GM12891 (cell line): ENCODE measurements at regions not wholly inside any gene's neighbourhood (a gene's known extent, or its start where the extent isn't known, plus 50 kb on each side); places are given as distances from the start of the nearest gene placed in this dataset.

Experiments
- POLR2A ChIP-seq: IDR thresholded peaks from 2 replicates; pipeline ENCODE4 v1.6.1; 2011; ENCODE audit warnings: low read depth, low read length, control low read depth
- POU2F2 ChIP-seq: IDR thresholded peaks from 2 replicates; pipeline ENCODE4 v1.6.1; 2011; ENCODE audit warnings: low read depth, mild to moderate bottlenecking, control low read depth, low read length, moderate library complexity
- SPI1 ChIP-seq: IDR thresholded peaks from 2 replicates; pipeline ENCODE4 v1.6.1; 2011; ENCODE audit warnings: low read depth, low read length, control low read depth

DNA sequence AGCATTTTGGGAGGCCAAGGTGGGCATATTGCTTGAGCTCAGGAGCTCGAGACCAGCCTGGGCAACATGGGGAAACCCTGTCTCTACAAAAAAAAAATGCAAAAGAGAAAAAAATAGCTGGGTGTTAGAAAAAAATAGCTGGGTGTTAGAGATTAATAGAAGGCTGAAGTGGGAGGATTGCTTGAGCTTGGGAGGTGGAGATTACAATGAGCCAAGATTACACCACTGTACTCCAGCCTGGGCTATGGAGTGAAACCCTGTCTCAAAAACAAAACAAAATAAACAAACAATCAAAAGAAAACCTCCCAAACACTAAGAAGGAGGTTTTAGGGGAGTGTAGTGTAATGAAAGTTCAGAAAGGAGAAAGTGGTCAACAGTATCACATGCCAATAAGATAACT, 202.1 kb downstream of the FLRT2 start:
- TF ChIP-seq POLR2A, result no peak
- no peak for TF ChIP-seq POU2F2
- no peak for TF ChIP-seq SPI1
